Suprapubic skin (tissue), 4 donors: ENCODE measurements at regions not wholly inside any gene's neighbourhood (a gene's known extent, or its start where the extent isn't known, plus 50 kb on each side); places are given as distances from the start of the nearest gene placed in this dataset.

Experiments used
- DNase-seq, 2 donors: peaks; one replicate each; pipeline ENCODE4 v3.0.0-alpha.2; 2019; ENCODE audit warnings: low spot score in 2 of 2
- H3K27ac ChIP-seq: fragments of 200-600 bp; sonication (generic); one replicate; pipeline ENCODE4 v1.5.1; 2019
- H3K27me3 ChIP-seq: fragments of 200-600 bp; sonication (generic); one replicate; pipeline ENCODE4 v1.5.1; 2019
- H3K36me3 ChIP-seq: fragments of 200-600 bp; sonication (generic); one replicate; pipeline ENCODE4 v1.5.1; 2019
- H3K4me1 ChIP-seq: fragments of 200-600 bp; sonication (generic); one replicate; pipeline ENCODE4 v1.5.1; 2019
- H3K4me3 ChIP-seq: fragments of 200-600 bp; sonication (generic); one replicate; pipeline ENCODE4 v1.5.1; 2019; ENCODE audit warnings: mild to moderate bottlenecking
- H3K9me3 ChIP-seq: fragments of 200-600 bp; sonication (generic); one replicate; pipeline ENCODE4 v1.5.1; 2019
- EP300 ChIP-seq: sonication (generic); formaldehyde crosslinking; IDR thresholded peaks from one replicate; pipeline ENCODE4 v1.6.1; 2017; ENCODE audit warnings: antibody characterized with exemption
- POLR2A ChIP-seq, 2 donors: fragments of 450-650 bp; IDR thresholded peaks; one replicate each; pipeline ENCODE4 v1.6.1; 2017; ENCODE audit warnings: antibody characterized with exemption in 2 of 2, mild to moderate bottlenecking in 2 of 2, moderate library complexity in 2 of 2
- POLR2AphosphoS5 ChIP-seq, 3 donors: sonication (generic); formaldehyde crosslinking; IDR thresholded peaks; one replicate each; pipeline ENCODE4 v1.6.1; 2017; ENCODE audit warnings: antibody characterized with exemption in 3 of 3
- WGBS: methylation state at CpG from one replicate; pipeline ENCODE4 v1.1.5; 2018; 5-methylcytosine and 5-hydroxymethylcytosine counted together
- TF ChIP-seq, protein P1 (sequence below), 2 donors: fragments of 200-600 bp in 1 of 2; fragments of 450-650 bp in 1 of 2; sonication (generic) in 1 of 2; IDR thresholded peaks; one replicate each; pipeline ENCODE4 v1.5.1; 2016 to 2019; ENCODE audit warnings: antibody characterized with exemption in 2 of 2, mild to moderate bottlenecking in 1 of 2, moderate library complexity in 1 of 2

DNA sequence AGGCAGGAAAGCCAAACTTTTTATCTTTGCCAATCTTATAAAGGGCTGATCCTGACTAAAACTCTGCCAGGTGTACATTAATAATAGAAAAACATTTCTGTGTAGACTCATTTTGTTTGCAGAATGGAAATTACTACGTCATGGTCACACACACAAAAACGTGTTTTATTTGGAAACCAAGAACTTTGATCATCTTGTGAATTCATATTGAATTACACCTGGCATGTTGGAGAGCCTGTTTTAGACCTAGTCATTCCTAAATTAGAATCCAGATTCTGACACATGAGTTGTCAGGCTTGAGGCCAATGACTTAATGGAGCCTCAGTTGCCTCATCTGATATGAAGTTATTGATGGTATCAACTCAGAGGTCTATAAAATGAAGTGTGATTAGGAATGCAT is 235.6 kb upstream of the TENM4 start:
- H3K4me1 ChIP-seq, result peaks cover 3% of the 10 kb centered on the region
- no peak for DNase-seq
- no peaks in the 10 kb centered on the region for H3K36me3 ChIP-seq
- 54% methylated on average over 2 of the region's 2 CpGs for WGBS
- no peak overlapping the region for H3K4me3 ChIP-seq
- no peak for TF ChIP-seq POLR2AphosphoS5 (IDR thresholded peaks at IDR 0.05)
- TF ChIP-seq, protein P1, sequence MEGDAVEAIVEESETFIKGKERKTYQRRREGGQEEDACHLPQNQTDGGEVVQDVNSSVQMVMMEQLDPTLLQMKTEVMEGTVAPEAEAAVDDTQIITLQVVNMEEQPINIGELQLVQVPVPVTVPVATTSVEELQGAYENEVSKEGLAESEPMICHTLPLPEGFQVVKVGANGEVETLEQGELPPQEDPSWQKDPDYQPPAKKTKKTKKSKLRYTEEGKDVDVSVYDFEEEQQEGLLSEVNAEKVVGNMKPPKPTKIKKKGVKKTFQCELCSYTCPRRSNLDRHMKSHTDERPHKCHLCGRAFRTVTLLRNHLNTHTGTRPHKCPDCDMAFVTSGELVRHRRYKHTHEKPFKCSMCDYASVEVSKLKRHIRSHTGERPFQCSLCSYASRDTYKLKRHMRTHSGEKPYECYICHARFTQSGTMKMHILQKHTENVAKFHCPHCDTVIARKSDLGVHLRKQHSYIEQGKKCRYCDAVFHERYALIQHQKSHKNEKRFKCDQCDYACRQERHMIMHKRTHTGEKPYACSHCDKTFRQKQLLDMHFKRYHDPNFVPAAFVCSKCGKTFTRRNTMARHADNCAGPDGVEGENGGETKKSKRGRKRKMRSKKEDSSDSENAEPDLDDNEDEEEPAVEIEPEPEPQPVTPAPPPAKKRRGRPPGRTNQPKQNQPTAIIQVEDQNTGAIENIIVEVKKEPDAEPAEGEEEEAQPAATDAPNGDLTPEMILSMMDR (IDR thresholded peaks at IDR 0.05), result no peak
- TF ChIP-seq POLR2A (IDR thresholded peaks at IDR 0.05), result no peak
- TF ChIP-seq EP300, result no peak
- no peaks in the 10 kb centered on the region for H3K9me3 ChIP-seq
- no peak overlapping the region for H3K27ac ChIP-seq
- H3K27me3 ChIP-seq, result no peaks in the 10 kb centered on the region

DNA sequence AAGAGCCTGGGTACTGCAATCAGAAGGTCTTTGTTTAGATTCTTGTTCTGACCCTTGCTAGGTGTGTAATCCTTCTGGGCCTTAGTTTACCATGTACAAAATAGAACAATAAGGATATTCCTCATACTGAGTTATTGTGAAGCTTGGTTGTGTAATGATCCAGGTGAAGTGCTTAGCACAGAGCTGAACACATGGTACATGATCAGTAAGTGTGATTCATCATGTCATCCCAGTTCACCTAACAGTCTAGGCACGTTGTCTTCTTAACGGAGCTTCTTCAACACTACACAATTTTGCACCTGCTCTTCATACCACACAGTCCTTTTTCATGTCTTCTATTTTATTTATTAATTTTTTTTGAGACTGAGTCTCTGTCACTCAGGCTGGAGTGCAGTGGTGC is 234.3 kb upstream of the TENM4 start:
- Histone ChIP-seq H3K36me3 (no peaks in the 10 kb centered on the region), H3K27ac (no peak overlapping the region), H3K4me3 (no peak overlapping the region), H3K4me1 (peaks cover 3% of the 10 kb centered on the region), H3K27me3 (no peaks in the 10 kb centered on the region), H3K9me3 (no peaks in the 10 kb centered on the region)
- 53% methylated on average over 2 of the region's 2 CpGs for WGBS
- TF ChIP-seq POLR2AphosphoS5 (IDR thresholded peaks at IDR 0.05), result no peak
- TF ChIP-seq, protein P1 (IDR thresholded peaks at IDR 0.05), result no peak
- TF ChIP-seq EP300, result no peak
- no peak for TF ChIP-seq POLR2A (IDR thresholded peaks at IDR 0.05)
- DNase-seq, result no peak

DNA sequence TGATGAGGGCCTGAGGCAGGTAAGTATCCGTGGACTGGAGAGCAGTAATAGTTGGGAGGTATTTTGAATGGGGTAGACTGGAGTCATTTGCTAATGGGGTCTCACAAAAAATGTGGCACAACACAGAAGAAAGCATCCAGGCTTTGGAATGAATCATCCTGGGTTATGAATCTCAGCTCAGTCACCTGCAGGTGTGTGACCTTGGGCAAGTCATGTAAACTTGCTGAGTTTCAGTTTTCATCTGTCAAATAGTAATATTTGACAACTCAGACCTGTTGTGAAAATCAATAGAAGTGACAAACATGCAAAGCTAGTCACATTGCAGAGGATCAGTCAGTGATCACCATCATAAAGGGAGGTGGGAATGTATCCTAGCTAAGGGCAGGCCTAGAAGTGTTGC is 232.0 kb upstream of the TENM4 start:
- 92% methylated on average over 1 of the region's 1 CpG for WGBS
- DNase-seq, result no peak
- Histone ChIP-seq H3K9me3 (no peaks in the 10 kb centered on the region), H3K27me3 (no peaks in the 10 kb centered on the region), H3K36me3 (no peaks in the 10 kb centered on the region), H3K4me1 (peaks cover 5% of the 10 kb centered on the region), H3K4me3 (no peak overlapping the region), H3K27ac (no peak overlapping the region)
- TF ChIP-seq EP300 (no peak), POLR2AphosphoS5 (IDR thresholded peaks at IDR 0.05) (no peak), POLR2A (IDR thresholded peaks at IDR 0.05) (no peak)
- TF ChIP-seq, protein P1 (IDR thresholded peaks at IDR 0.05), result no peak

DNA sequence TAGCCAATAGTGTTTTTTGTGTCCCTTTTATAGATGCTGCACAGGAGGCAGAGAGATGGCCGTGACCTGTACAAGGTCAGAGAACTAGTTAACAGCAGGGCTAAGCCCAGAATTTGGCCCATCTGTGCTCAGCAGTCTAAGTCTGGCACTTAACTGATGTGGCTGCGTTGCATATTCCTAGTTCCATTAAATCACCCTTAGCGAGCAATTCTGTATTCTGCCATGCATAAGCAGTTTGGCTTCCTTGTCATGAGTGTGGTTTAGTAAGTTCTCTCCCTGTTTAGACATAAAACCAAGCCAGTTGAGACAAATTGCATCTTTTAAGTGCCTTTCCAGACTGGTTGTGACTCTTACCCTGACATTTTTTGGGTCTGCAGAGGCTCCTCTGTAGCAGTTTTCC is 230.6 kb upstream of the TENM4 start:
- no peak overlapping the region for H3K27ac ChIP-seq
- TF ChIP-seq POLR2AphosphoS5 (IDR thresholded peaks at IDR 0.05) (no peak), POLR2A (IDR thresholded peaks at IDR 0.05) (no peak), EP300 (no peak)
- TF ChIP-seq, protein P1 (IDR thresholded peaks at IDR 0.05), result no peak
- H3K36me3 ChIP-seq, result no peaks in the 10 kb centered on the region
- peaks cover 17% of the 10 kb centered on the region for H3K4me1 ChIP-seq
- no peaks in the 10 kb centered on the region for H3K27me3 ChIP-seq
- H3K9me3 ChIP-seq, result no peaks in the 10 kb centered on the region
- no peak for DNase-seq
- H3K4me3 ChIP-seq, result no peak overlapping the region
- WGBS, result 43% methylated on average over 3 of the region's 3 CpGs

DNA sequence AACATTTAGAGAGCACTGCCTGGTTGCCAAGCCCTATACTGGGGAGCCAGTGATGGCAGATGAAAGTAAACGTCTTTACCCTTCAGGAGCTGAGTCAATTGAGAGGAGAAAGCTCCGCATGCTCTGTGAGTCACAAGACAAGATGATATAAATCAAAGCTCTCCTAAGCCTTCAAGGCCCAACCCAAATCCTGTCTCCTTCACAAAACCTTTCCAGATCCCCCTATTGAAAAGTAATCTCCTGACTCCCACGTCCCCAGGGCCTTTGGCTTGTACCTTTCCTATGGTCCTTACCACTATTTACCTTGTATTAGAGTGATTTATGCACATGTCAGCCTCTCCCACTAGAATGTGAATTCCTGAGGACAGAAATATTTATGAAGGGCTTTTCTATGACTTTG is 230.1 kb upstream of the TENM4 start:
- Histone ChIP-seq H3K4me3 (no peak overlapping the region), H3K4me1 (peaks cover 14% of the 10 kb centered on the region), H3K36me3 (no peaks in the 10 kb centered on the region), H3K27ac (no peak overlapping the region), H3K9me3 (no peaks in the 10 kb centered on the region), H3K27me3 (no peaks in the 10 kb centered on the region)
- WGBS, result 35% methylated on average over 3 of the region's 3 CpGs
- TF ChIP-seq POLR2A (IDR thresholded peaks at IDR 0.05) (no peak), EP300 (no peak), POLR2AphosphoS5 (IDR thresholded peaks at IDR 0.05) (no peak)
- TF ChIP-seq, protein P1 (IDR thresholded peaks at IDR 0.05), result no peak
- DNase-seq, result no peak
